Body of pancreas (tissue), 4 donors: ENCODE measurements at regions not wholly inside any gene's neighbourhood (a gene's known extent, or its start where the extent isn't known, plus 50 kb on each side); places are given as distances from the start of the nearest gene placed in this dataset.

Experiments
- ATAC-seq: fragments of 150-250 bp; one replicate; pipeline ENCODE4 v1.9.1; 2016
- DNase-seq, 4 donors: peaks; one replicate each; pipeline ENCODE4 v3.0.0-alpha.2; 2019
- H3K27ac ChIP-seq, 4 donors: fragments of 200-600 bp; sonication (generic); 1 replicate in 3 of 4; 2 replicates in 1 of 4; pipeline versions ENCODE4 v1.5.1 to v1.6.1; 2016 to 2019; ENCODE audit warnings: mild to moderate bottlenecking in 1 of 4, mixed read lengths in 1 of 4, moderate library complexity in 1 of 4
- H3K27me3 ChIP-seq, 2 donors: fragments of 200-600 bp; sonication (generic); one replicate each; pipeline ENCODE4 v1.6.0; 2016; ENCODE audit warnings: mild to moderate bottlenecking in 1 of 2
- H3K36me3 ChIP-seq, 2 donors: fragments of 200-600 bp; sonication (generic); replicated peaks in 1 of 2; 2 replicates each; pipeline ENCODE4 v1.5.1; 2016; ENCODE audit warnings: low read depth in 2 of 2; ENCODE audit not compliant: insufficient read depth in 1 of 2
- H3K4me1 ChIP-seq: fragments of 200-600 bp; sonication (generic); one replicate; pipeline ENCODE4 v1.6.0; 2016
- H3K4me3 ChIP-seq, 2 donors: fragments of 200-600 bp; sonication (generic); 1 replicate in 1 of 2; 2 replicates in 1 of 2; pipeline ENCODE4 v1.5.1; 2016 to 2019
- H3K9me3 ChIP-seq, 3 donors: fragments of 200-600 bp; sonication (generic); 1 replicate in 2 of 3; 2 replicates in 1 of 3; pipeline ENCODE4 v1.5.1; 2016
- POLR2A ChIP-seq, 3 donors: fragments of 450-650 bp; IDR thresholded peaks; one replicate each; pipeline ENCODE4 v1.6.1; 2016; ENCODE audit warnings: antibody characterized with exemption in 3 of 3, mild to moderate bottlenecking in 2 of 3
- WGBS, 2 donors: methylation state at CpG; one replicate each; pipeline ENCODE4 v1.1.5; 2017; 5-methylcytosine and 5-hydroxymethylcytosine counted together
- intact Hi-C: fragments of 100-400 bp; cut with DNase I; formaldehyde crosslinking; loops from one replicate; pipeline ENCODE4 v1.15.1; 2023
- TF ChIP-seq, protein P1 (sequence below), 7 experiments: fragments of 450-650 bp in 4 of 7; fragments of 200-600 bp in 3 of 7; sonication (generic) in 3 of 7; IDR thresholded peaks; one replicate each; pipeline ENCODE4 v1.5.1; 2016 to 2019; ENCODE audit warnings: antibody characterized with exemption in 7 of 7

DNA sequence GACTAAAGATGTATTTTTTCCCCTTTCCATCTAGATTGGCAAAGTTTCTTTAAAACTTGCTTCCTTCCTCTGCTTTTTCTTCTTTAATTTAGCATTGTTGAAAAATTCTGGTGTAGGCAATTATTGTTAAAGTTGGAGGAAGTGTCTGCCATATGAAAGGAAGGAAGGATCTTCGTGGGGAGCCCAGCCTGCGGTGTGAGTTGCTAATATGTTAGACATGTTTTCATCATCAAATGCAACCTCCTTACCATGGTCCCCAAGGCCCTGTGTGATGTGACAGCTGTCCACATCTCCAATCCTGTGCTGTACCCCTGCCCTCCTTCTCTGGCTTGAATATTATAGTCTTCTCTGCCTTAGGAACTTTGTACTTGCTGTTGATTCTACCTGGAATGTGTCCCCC is 81.0 kb upstream of the ZBTB18 start:
- TF ChIP-seq POLR2A (IDR thresholded peaks at IDR 0.05), result no peak
- TF ChIP-seq, protein P1, sequence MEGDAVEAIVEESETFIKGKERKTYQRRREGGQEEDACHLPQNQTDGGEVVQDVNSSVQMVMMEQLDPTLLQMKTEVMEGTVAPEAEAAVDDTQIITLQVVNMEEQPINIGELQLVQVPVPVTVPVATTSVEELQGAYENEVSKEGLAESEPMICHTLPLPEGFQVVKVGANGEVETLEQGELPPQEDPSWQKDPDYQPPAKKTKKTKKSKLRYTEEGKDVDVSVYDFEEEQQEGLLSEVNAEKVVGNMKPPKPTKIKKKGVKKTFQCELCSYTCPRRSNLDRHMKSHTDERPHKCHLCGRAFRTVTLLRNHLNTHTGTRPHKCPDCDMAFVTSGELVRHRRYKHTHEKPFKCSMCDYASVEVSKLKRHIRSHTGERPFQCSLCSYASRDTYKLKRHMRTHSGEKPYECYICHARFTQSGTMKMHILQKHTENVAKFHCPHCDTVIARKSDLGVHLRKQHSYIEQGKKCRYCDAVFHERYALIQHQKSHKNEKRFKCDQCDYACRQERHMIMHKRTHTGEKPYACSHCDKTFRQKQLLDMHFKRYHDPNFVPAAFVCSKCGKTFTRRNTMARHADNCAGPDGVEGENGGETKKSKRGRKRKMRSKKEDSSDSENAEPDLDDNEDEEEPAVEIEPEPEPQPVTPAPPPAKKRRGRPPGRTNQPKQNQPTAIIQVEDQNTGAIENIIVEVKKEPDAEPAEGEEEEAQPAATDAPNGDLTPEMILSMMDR (IDR thresholded peaks at IDR 0.05), result no peak
- Histone ChIP-seq H3K4me3 (no peak overlapping the region), H3K27me3 (no peaks in the 10 kb centered on the region), H3K9me3 (no peaks in the 10 kb centered on the region), H3K4me1 (no peaks in the 10 kb centered on the region), H3K27ac (no peak overlapping the region), H3K36me3 (no peaks in the 10 kb centered on the region)
- WGBS, 2 donors, result 75 to 76% methylated on average over 2 of the region's 2 CpGs
- ATAC-seq, result no peak
- intact Hi-C loops, result no loop called here
- DNase-seq, result no peak

DNA sequence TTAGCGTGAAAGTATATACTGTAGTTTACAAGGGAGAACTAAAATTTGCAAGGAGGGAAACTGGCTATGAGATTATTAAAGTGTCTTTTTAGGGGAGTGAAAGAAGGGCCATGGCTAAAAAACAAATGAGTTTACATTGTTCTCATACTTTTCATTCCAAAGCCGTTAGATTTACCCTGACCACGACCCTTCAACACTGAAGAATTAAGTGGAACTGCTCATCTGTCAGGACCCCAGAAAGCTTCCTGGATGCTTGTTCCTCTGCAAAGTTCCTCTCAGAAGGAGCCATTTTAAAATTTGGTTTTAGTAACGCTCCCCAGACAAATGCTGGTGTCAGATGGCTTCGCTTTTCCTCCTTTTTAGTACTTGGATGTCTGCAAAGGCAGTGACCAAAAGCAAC is 82.7 kb upstream of the ZBTB18 start:
- intact Hi-C loops, result no loop called here
- Histone ChIP-seq H3K36me3 (no peaks in the 10 kb centered on the region), H3K27ac (no peak overlapping the region), H3K9me3 (no peaks in the 10 kb centered on the region), H3K4me1 (no peaks in the 10 kb centered on the region), H3K4me3 (no peak overlapping the region), H3K27me3 (no peaks in the 10 kb centered on the region)
- TF ChIP-seq, protein P1 (IDR thresholded peaks at IDR 0.05), result no peak
- TF ChIP-seq POLR2A (IDR thresholded peaks at IDR 0.05), result no peak
- no peak for ATAC-seq
- no peak for DNase-seq
- 62 to 74% methylated on average over 5 of the region's 5 CpGs for WGBS, 2 donors

- no peak for TF ChIP-seq POLR2A (IDR thresholded peaks at IDR 0.05)
- TF ChIP-seq, protein P1 (IDR thresholded peaks at IDR 0.05), result no peak
- no peaks in the 10 kb centered on the region for H3K27me3 ChIP-seq
- 95 to 96% methylated on average over 2 of the region's 2 CpGs for WGBS, 2 donors
Measured at GRCh38 chr1:243964915-243965314, 86.2 kb upstream of the ZBTB18 start.

DNA sequence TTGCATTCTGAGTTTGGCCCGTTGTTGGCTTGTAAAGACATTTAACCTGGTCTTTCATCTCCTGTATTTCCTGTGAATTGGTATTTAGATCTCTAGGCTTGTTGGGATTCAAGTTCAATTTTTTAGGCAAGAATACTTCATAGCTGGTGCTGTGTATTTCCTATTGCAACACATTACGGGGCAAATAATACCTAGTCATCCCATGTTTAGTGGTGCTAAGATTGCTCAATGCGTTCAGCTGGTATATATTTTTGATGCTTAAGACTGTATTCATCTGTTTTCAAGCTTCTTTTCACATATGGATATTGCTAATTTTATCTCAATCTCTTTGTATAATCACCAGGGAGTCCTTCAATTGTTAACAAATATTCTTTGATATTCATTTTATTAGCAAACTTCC is 87.5 kb upstream of the ZBTB18 start:
- intact Hi-C loops, result no loop called here
- Histone ChIP-seq H3K9me3 (no peaks in the 10 kb centered on the region), H3K4me1 (no peaks in the 10 kb centered on the region), H3K36me3 (no peaks in the 10 kb centered on the region), H3K4me3 (no peak overlapping the region), H3K27ac (no peak overlapping the region), H3K27me3 (no peaks in the 10 kb centered on the region)
- no peak for DNase-seq
- WGBS, 2 donors, result 73 to 81% methylated on average over 3 of the region's 3 CpGs
- ATAC-seq, result no peak
- no peak for TF ChIP-seq POLR2A (IDR thresholded peaks at IDR 0.05)

More at GRCh38 chr1:243964915-243965314, 86.2 kb upstream of the ZBTB18 start:
- Histone ChIP-seq H3K9me3 (no peaks in the 10 kb centered on the region), H3K4me1 (no peaks in the 10 kb centered on the region), H3K36me3 (no peaks in the 10 kb centered on the region), H3K4me3 (no peak overlapping the region), H3K27ac (no peak overlapping the region)
- ATAC-seq (no peak), DNase-seq (no peak)
- intact Hi-C loops, result no loop called here

- TF ChIP-seq, protein P1 (IDR thresholded peaks at IDR 0.05), result no peak
- TF ChIP-seq POLR2A (IDR thresholded peaks at IDR 0.05), result no peak
- no peak overlapping the region for H3K4me3 ChIP-seq
- H3K9me3 ChIP-seq, result no peaks in the 10 kb centered on the region
- intact Hi-C loops, result no loop called here
- no peaks in the 10 kb centered on the region for H3K4me1 ChIP-seq
- H3K27me3 ChIP-seq, result no peaks in the 10 kb centered on the region
- DNase-seq (no peak), ATAC-seq (no peak)
- no peaks in the 10 kb centered on the region for H3K36me3 ChIP-seq
- WGBS, 2 donors, result 88 to 93% methylated on average over 3 of the region's 3 CpGs
- H3K27ac ChIP-seq, result no peak overlapping the region
Measured at GRCh38 chr1:243962541-243962940, 88.5 kb upstream of the ZBTB18 start.
